Gastrocnemius medialis (tissue), 4 donors: ENCODE measurements at regions not wholly inside any gene's neighbourhood (a gene's known extent, or its start where the extent isn't known, plus 50 kb on each side); places are given as distances from the start of the nearest gene placed in this dataset.

ENCODE experiments used
- CTCF ChIP-seq, 5 experiments: fragments of 450-650 bp in 3 of 5; fragments of 200-600 bp in 2 of 5; sonication (generic) in 2 of 5; IDR thresholded peaks in 4 of 5; conservative IDR thresholded peaks in 1 of 5; 1 replicate in 4 of 5; 2 replicates in 1 of 5; pipeline ENCODE4 v1.5.1; 2016 to 2019; ENCODE audit warnings: antibody characterized with exemption in 5 of 5, mild to moderate bottlenecking in 3 of 5, moderate library complexity in 3 of 5
- POLR2A ChIP-seq, 2 donors: fragments of 450-650 bp; IDR thresholded peaks; one replicate each; pipeline ENCODE4 v1.6.1; 2017; ENCODE audit warnings: antibody characterized with exemption in 2 of 2, mild to moderate bottlenecking in 2 of 2, moderate library complexity in 2 of 2

GRCh38 chr1:208397286-208397685, 153.1 kb upstream of the PLXNA2 start:
- TF ChIP-seq CTCF (IDR thresholded peaks at IDR 0.05 in 4 of 5, conservative IDR thresholded peaks at IDR 0.05 in 1 of 5) (no peak), POLR2A (IDR thresholded peaks at IDR 0.05) (no peak)
